Endodermal cell (in vitro differentiated cells): ENCODE measurements at regions not wholly inside any gene's neighbourhood (a gene's known extent, or its start where the extent isn't known, plus 50 kb on each side); places are given as distances from the start of the nearest gene placed in this dataset.

Experiments
- DNase-seq: peaks from one replicate; pipeline ENCODE4 v3.0.0-alpha.2; 2017
- H3K27ac ChIP-seq: 2 replicates; pipeline ENCODE4 v1.5.1; 2013; ENCODE audit warnings: mild to moderate bottlenecking, low read depth, low read length, moderate library complexity
- H3K27me3 ChIP-seq: 2 replicates; pipeline ENCODE4 v1.6.1; 2013; ENCODE audit warnings: mild to moderate bottlenecking, low read length, moderate library complexity; ENCODE audit not compliant: insufficient read depth, control insufficient read depth, poor library complexity, severe bottlenecking
- H3K36me3 ChIP-seq: 2 replicates; pipeline ENCODE4 v1.7.0; 2013; ENCODE audit warnings: mild to moderate bottlenecking, low read length, moderate library complexity; ENCODE audit not compliant: control insufficient read depth, insufficient read depth
- H3K4me1 ChIP-seq: one replicate; pipeline ENCODE4 v1.7.0; 2013; ENCODE audit warnings: low read length; ENCODE audit not compliant: control insufficient read depth, insufficient read depth
- H3K4me3 ChIP-seq: 2 replicates; pipeline ENCODE4 v1.5.1; 2013; ENCODE audit warnings: mild to moderate bottlenecking, low read length, moderate library complexity
- H3K9ac ChIP-seq: 2 replicates; pipeline ENCODE4 v1.6.1; 2013; ENCODE audit warnings: mild to moderate bottlenecking, low read length, moderate library complexity; ENCODE audit not compliant: poor library complexity, severe bottlenecking; ENCODE audit errors: extremely low read depth
- H3K9me3 ChIP-seq: 2 replicates; pipeline ENCODE4 v1.6.1; 2013; ENCODE audit warnings: mild to moderate bottlenecking, low read length, moderate library complexity; ENCODE audit not compliant: control insufficient read depth
- H3K27ac Mint-ChIP-seq: 2 replicates; pipeline ENCODE4 v1.8.0; 2020; ENCODE audit warnings: mixed read lengths
- H3K27me3 Mint-ChIP-seq: 2 replicates; pipeline ENCODE4 v1.8.0; 2021; ENCODE audit warnings: mild to moderate bottlenecking, mixed read lengths; ENCODE audit not compliant: insufficient read depth
- H3K36me3 Mint-ChIP-seq: 2 replicates; pipeline ENCODE4 v1.8.0; 2020; ENCODE audit warnings: low read depth, mixed read lengths
- H3K4me1 Mint-ChIP-seq: 2 replicates; pipeline ENCODE4 v1.8.0; 2020; ENCODE audit warnings: mixed read lengths
- H3K4me3 Mint-ChIP-seq: 2 replicates; pipeline ENCODE4 v1.8.0; 2020; ENCODE audit warnings: mild to moderate bottlenecking, moderate library complexity, mixed read lengths
- H3K9me3 Mint-ChIP-seq: 2 replicates; pipeline ENCODE4 v1.8.0; 2020; ENCODE audit warnings: mild to moderate bottlenecking, mixed read lengths
- CTCF ChIP-seq: fragments of 200-600 bp; sonication (generic); conservative IDR thresholded peaks from 2 replicates; pipeline ENCODE4 v1.5.0; 2021; ENCODE audit warnings: antibody characterized with exemption, mild to moderate bottlenecking
- WGBS, 2 experiments: methylation state at CpG; one replicate each; pipeline versions ENCODE4 v1.1.5 to v1.1.7; 2013; ENCODE audit warnings: missing lambda C conversion rate in 2 of 2, mixed read lengths in 1 of 2; ENCODE audit not compliant: insufficient coverage in 1 of 2, insufficient read length in 1 of 2; 5-methylcytosine and 5-hydroxymethylcytosine counted together

DNA sequence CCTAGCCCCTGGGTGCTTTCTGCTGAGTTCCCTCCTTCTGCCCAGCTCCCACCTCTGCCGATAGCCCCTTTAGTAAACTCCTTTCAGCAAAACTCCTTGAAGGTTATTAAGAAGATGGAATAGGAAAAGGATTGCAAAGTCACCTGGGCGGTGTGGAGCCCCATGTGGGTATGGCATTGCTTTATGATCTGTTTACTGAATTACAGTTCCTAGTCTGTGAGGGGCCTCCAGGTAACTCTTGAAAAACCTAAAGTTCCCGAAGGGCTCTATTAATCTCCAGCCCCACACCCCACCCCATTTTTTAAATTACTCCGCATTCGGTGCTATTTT, 116.9 kb upstream of the UXS1 start:
- H3K36me3 Mint-ChIP-seq = no peaks in the 10 kb centered on the region
- no peaks in the 10 kb centered on the region for H3K36me3 ChIP-seq
- no peaks in the 10 kb centered on the region for H3K9me3 Mint-ChIP-seq
- no peaks in the 10 kb centered on the region for H3K9me3 ChIP-seq
- no peaks in the 10 kb centered on the region for H3K27me3 ChIP-seq
- no peaks in the 10 kb centered on the region for H3K4me1 ChIP-seq
- no peak for TF ChIP-seq CTCF
- H3K4me1 Mint-ChIP-seq = no peaks in the 10 kb centered on the region
- no peaks in the 10 kb centered on the region for H3K27me3 Mint-ChIP-seq
- no peak overlapping the region for H3K27ac ChIP-seq
- H3K9ac ChIP-seq = no peak overlapping the region
- H3K4me3 Mint-ChIP-seq = no peak overlapping the region
- no peak overlapping the region for H3K4me3 ChIP-seq
- no peak overlapping the region for H3K27ac Mint-ChIP-seq
- WGBS, 2 experiments = 84 to 100% methylated on average over 2 to 5 of the region's 5 CpGs
- DNase-seq = no peak

- no peaks in the 10 kb centered on the region for H3K9me3 ChIP-seq
- 100% methylated on average over 1 of the region's 1 CpG; no CpG with 5 or more reads in 1 of the 2 experiments for WGBS, 2 experiments
- no peaks in the 10 kb centered on the region for H3K36me3 Mint-ChIP-seq
- no peak overlapping the region for H3K9ac ChIP-seq
- no peaks in the 10 kb centered on the region for H3K4me1 Mint-ChIP-seq
- no peaks in the 10 kb centered on the region for H3K9me3 Mint-ChIP-seq
- no peak overlapping the region for H3K4me3 Mint-ChIP-seq
- no peaks in the 10 kb centered on the region for H3K36me3 ChIP-seq
- no peaks in the 10 kb centered on the region for H3K4me1 ChIP-seq
- no peak for TF ChIP-seq CTCF
- no peak for DNase-seq
- H3K27me3 ChIP-seq = no peaks in the 10 kb centered on the region
- no peak overlapping the region for H3K27ac Mint-ChIP-seq
- no peak overlapping the region for H3K4me3 ChIP-seq
- H3K27ac ChIP-seq = no peak overlapping the region
- no peaks in the 10 kb centered on the region for H3K27me3 Mint-ChIP-seq
Measured at GRCh38 chr2:106307860-106308259, 113.8 kb upstream of the UXS1 start.

- Histone ChIP-seq H3K27me3 (no peaks in the 10 kb centered on the region), H3K36me3 (no peaks in the 10 kb centered on the region), H3K4me3 (no peak overlapping the region), H3K9me3 (no peaks in the 10 kb centered on the region), H3K9ac (no peak overlapping the region), H3K27ac (no peak overlapping the region), H3K4me1 (no peaks in the 10 kb centered on the region)
- H3K27me3 Mint-ChIP-seq = no peaks in the 10 kb centered on the region
- no peak overlapping the region for H3K4me3 Mint-ChIP-seq
- H3K9me3 Mint-ChIP-seq = no peaks in the 10 kb centered on the region
- H3K27ac Mint-ChIP-seq = no peak overlapping the region
- H3K36me3 Mint-ChIP-seq = no peaks in the 10 kb centered on the region
- WGBS, 2 experiments = 93 to 100% methylated on average over 1 to 3 of the region's 3 CpGs
- TF ChIP-seq CTCF = no peak
- DNase-seq = no peak
- H3K4me1 Mint-ChIP-seq = no peaks in the 10 kb centered on the region
Measured at GRCh38 chr2:106306387-106306786, 112.3 kb upstream of the UXS1 start.
